GM21360 (cell line): ENCODE measurements at regions not wholly inside any gene's neighbourhood (a gene's known extent, or its start where the extent isn't known, plus 50 kb on each side); places are given as distances from the start of the nearest gene placed in this dataset.

ENCODE experiments used
- ATAC-seq: cut with Tn5 transposase; IDR thresholded peaks from one replicate; pipeline ENCODE4 v1.9.1; 2021; ENCODE audit warnings: mild to moderate bottlenecking, moderate library complexity; ENCODE audit not compliant: unreplicated experiment

- ATAC-seq: no peak
Observed at GRCh38 chr7:136339464-136339863, 362.3 kb upstream of the MTPN start.

DNA sequence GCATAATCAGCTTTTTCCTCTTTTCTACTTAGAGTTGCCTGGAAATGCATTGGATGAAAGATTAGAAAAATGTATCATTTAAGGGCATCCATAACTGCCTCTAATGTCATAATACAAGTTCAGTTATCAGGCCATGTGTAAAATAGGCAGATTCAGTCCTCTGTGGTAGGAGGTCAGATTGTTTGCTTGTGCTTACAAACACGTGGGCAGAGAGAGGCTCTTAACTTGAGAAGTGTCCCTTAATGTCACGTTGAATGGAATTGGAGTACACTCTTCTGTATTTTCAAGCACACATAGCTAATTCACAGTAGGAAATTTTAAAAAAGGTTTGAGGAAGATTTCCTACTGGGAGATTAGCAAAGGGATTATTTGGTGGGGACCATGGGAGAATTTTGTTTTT, 359.8 kb upstream of the MTPN start:
- ATAC-seq: no peak

DNA sequence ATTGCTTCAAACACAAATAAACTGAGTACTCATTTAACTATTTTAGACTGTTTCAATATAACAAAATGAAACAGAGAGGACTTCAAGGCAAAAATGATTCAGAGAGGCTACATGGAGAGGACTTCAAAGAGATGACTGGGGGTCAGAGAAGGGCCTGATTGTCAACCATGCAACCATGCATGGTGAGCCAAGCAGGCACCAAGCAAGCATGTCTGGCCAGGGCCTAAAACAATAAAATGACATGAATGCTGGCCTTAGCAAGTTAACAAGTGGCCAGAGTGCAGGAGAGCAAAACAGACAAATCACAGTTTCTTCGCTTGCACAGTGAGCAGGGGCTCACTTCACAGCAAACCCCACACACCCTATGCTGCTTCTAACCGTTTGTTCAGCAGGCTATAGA, 356.5 kb upstream of the MTPN start:
- ATAC-seq: no peak

GRCh38 chr7:136326045-136326609, 349.0 kb upstream of the MTPN start:
- ATAC-seq: no peak

GRCh38 chr7:136325578-136325977, 348.4 kb upstream of the MTPN start:
- ATAC-seq: no peak

DNA sequence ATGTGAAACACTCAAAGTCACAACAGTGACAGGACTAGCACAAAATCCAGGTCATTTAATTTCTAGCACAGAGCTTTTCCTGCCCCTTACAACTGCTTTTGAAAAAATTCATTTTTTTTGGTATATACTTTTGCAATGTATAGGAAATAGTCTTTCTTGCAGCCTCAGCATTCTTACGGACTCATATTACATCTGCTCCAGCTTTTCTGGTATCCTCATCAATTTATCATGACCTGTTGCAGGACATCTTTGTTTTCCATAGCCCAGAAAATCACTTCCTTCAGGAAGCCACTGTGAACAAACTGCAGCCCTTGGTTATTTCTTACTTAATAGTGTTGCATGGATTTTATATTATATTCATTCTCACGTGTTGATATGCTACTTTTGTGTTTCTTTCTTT, 347.9 kb upstream of the MTPN start:
- ATAC-seq: no peak

DNA sequence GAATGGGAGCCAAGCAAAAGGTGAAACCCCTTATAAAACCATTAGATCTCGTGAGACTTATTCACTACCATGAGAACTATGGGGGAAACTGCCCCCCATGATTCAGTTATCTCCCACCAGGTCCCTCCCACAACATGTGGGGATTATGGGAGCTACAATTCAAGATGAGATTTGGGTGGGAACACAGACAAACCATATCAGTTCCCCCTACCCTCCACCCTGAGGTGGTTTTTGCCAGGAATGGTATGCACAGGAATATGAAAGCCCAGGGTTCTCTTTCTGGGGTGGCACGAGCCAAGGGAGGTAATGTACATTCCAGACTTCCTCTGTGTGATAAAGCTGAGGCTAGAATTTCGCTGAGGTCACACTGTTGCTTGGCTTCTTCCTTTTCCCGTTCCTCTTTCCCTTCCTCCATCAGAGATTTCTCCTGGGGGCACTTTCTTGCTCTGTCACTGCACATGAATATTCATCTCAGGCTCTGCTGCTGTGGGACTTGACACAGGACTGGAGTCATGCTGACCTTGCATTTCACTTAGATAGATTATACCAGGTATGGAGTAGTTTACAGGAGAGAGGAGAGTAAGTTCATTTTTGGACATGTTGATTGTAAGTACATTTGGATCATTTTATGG, 347.0 kb upstream of the MTPN start:
- no peak for ATAC-seq

GRCh38 chr7:136312592-136312991, 335.4 kb upstream of the MTPN start:
- no peak for ATAC-seq

DNA sequence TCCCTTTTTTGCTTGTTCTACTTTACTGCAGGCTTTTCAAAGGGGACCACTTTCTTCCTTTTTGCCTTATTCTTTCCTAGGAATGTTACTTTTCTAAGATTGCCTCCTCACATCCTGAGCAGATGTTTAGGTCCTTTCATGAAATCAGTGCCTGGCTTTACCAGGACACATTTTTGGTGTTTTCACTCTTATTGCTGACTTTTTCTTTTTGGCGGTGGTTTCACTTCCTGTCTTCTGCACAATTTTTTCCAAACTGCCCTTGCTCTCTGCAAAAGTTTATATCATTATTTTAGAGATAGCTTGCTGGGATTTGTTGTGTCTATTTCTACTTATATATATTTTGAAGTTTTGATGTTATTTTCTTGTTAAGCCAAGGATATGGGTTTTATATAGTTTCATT, 332.2 kb upstream of the MTPN start:
- ATAC-seq: no peak

DNA sequence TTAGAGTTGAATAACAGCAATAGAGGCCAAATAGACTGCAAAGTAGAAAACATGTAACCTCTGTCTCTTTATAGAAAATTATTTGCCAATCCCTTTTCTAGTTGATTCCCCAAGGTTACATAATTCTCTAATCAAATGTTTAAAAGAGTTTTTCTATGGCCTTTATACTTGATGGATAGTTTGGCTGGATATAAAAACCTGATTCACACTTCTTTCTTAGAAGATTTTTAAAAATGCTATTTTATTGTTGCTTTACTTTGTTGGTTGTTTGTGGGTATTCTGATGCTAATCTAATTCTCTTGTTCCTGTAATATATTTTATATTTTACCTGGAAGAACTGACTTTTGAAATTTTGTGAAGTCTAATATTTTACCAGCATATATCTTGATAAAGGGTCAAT, 331.1 kb upstream of the MTPN start:
- ATAC-seq: no peak

DNA sequence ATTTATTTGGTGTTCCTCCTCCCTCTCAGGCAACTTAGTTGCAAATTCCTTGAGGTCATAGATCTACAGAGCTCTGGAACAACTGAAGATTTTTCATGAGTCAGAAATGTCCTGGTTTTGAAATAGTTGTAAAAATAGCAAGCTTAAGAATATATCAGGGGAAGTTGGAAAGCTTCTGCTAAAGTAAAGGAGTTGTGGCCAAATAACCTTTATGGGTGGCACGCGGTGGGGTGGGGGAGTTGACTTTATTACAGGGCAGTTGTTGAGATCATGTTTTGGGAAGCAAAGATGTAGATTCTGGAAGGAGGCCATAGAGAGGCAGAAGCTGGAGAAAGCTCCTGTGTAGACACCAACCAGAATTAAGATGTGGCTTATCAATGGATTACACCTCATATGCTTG, 326.0 kb upstream of the MTPN start:
- no peak for ATAC-seq

DNA sequence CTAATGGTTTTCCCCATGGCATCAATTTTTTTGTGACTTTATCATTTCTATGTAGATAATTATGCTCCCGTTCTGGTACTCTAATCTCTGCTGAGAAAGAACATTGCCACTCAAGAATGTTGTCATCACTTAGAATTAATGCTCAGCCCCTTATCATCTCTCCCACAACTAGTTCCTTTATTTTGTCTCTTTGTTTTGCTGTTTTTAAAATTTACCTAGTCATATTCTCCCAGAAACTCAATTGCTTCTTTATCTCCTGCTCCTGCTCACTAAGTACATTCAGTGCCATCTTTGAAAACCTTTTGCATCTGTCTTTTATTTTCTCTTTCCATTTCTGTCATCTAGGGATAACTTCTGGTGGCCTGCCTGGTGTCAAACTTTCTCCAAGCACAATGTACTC, 324.9 kb upstream of the MTPN start:
- ATAC-seq: no peak

DNA sequence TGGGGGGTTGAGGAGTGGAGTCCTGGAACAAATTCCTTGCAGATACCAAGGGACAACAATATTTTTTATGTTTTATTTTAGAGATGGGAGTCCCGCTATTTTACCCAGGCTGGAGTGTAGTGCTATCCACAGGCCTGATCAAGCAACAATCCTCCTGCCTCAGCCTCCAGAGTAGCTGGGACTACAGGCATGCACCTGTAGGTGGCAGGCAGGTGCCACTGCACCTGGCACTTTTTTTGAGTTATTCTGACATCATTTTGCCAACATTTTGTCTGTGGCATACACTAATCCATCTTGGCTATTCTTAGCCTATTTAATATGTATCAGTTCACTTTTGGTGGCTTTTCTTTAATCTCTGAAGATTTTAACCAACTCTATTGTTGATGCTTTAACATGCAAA, 317.8 kb upstream of the MTPN start:
- ATAC-seq: no peak

GRCh38 chr7:136293841-136294391, 316.8 kb upstream of the MTPN start:
- peak; percentile 4 for ATAC-seq

- peak; percentile 93 for ATAC-seq
Observed at GRCh38 chr7:136293272-136293671, 316.1 kb upstream of the MTPN start.

- ATAC-seq: no peak
Observed at GRCh38 chr7:136292365-136292764, 315.2 kb upstream of the MTPN start.

DNA sequence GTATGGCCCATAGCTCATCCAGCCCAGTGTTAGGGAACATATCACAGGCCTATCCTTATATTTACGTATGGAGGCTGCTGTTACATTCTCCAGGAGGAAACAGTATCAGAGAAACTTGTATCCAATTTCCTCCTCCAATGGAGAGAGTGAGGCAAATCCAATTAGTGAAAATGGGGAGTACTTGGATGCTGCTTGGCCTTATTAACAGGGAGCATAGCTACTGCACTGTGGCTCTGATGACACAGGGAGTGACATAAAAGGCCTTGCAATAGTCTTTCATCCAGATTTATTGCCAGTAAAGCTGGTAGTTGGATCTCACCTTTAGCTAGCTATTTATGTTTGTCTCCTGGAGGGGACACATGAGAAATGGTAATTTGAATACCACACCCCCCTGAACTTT, 313.2 kb upstream of the MTPN start:
- no peak for ATAC-seq

DNA sequence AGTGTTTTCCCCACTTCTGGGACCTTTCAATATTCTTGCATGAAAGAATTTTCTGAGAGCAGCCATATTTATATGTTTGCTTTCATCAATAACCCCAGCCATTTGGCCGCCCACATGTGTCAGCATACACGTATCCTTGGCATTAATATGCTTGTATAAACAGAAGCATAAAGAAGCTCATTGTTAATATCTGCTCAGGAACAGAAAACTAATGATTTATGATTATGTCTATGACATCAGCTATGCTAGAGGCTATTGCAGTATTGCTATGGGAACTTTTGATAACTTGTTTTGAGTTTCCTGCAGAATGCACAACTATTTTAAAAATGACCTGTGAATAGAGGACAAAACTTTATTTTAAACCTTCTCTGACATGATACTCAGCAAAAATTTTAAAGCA, 300.9 kb upstream of the MTPN start:
- no peak for ATAC-seq

- no peak for ATAC-seq
Observed at GRCh38 chr7:136275794-136276193, 298.6 kb upstream of the MTPN start.

DNA sequence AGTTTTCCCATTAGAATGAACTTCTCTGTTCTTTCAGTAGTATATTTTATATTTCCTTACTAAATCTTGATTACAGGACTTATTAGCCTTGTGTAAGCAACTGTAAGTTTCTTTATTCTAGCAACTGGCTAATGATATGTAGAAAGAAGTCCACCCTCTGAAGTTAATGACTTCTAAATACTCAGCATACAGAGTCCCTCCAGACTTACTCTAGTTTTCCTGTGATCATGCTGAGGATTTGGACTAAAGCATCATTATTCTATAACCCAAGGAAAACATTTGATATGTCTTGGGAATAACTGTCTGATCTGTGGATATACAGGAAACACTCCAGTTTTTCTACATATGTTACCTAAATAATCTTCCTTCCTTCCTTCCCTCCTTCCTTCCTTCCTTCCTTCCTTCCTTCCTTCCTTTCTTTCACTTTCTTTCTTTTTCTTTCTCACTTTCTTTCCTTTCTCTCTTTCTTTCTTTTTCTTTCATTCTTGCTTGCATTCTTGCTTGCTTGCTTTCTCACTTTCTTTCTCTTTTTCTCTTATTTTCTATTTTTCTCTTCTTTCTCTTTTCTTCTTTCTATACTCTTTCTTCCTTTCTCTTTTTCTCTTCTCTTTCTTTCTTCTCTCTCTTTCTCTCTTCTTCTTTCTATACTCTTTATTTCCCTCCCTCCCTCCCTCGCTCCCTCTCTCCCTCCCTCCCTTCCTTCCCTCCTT, 297.6 kb upstream of the MTPN start:
- ATAC-seq: no peak

GRCh38 chr7:136272934-136273333, 295.8 kb upstream of the MTPN start:
- ATAC-seq: no peak

DNA sequence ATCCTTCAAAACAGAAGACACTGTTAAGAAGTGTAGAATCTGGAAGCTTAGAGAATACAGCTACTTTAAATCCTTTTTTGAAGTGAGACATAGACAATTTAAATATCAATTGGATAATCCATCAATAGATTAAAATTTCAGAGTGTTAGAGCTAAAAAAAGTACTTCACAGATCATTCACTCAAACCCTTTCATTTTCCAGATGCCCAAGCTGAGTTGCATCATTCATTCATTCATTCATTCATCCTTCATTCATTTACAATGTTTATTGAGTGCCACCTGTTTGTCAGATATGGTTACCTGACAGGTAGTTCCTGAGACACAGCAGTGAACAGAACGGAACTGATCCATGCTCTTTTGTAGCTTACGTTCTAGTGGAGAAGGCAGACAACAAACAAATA, 290.7 kb upstream of the MTPN start:
- no peak for ATAC-seq
